Stomach (tissue), 4 donors: ENCODE measurements at regions not wholly inside any gene's neighbourhood (a gene's known extent, or its start where the extent isn't known, plus 50 kb on each side); places are given as distances from the start of the nearest gene placed in this dataset.
"Not testable (repeated sequence)": the region's sequence is repeated elsewhere in the genome, so short reads cannot be mapped to it uniquely, and the experiment has no call there.

Experiments used
- EP300 ChIP-seq: sonication (generic); formaldehyde crosslinking; IDR thresholded peaks from one replicate; pipeline ENCODE4 v1.6.1; 2017; ENCODE audit warnings: antibody characterized with exemption
- POLR2AphosphoS5 ChIP-seq, 3 donors: sonication (generic); formaldehyde crosslinking; IDR thresholded peaks; one replicate each; pipeline ENCODE4 v1.6.1; 2016; ENCODE audit warnings: antibody characterized with exemption in 3 of 3
- TF ChIP-seq, protein P1 (sequence below), 7 experiments: fragments of 450-650 bp in 4 of 7; fragments of 200-600 bp in 3 of 7; sonication (generic) in 3 of 7; IDR thresholded peaks; one replicate each; pipeline ENCODE4 v1.5.1; 2016 to 2019; ENCODE audit warnings: antibody characterized with exemption in 7 of 7, control low read depth in 2 of 7, mild to moderate bottlenecking in 1 of 7

DNA sequence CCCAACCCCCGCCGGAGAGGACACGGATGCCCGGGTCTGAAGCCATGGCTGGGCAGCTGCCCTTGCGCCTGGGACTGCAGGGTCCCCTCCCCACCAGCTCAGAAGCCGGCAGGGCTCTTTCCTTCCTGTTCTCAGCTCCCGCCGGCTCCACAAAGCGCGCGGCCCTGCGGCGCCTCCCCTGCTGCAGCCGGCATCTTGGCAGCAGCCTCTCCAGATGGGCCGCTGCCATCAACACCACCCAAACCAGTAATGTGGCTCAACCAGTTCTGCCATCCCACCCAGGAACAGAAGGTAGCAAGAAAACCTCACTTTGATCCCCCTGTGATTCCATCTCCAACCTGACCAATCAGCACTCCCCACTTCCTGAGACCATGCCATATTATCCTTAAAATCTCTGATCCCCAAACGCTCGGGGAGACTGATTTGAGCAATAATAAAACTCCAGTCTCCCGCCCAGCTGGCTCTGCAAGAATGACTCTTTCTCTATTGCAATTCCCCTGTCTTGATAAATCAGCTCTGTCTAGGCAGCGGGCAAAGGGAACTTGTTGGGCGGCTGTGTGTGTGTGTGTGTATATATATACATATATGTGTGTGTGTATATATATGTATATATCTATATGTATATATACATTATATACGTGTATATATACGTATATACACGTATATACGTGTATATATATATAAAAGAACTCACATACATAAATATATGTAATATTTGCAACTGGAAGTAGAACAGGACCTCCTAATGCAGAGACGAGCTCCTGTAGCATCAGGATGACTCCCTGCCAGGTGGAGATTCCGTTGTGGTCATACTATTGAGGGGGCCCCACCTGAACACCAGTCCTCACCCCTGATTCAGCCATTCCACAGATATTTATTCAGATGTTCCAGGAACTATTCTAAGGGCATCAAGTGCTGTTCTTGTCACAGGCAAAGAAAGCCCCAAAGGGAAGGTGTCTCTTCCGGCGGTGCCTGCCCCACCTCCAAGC, 1674.9 kb downstream of the SPATA31A7 start:
- TF ChIP-seq, protein P1, sequence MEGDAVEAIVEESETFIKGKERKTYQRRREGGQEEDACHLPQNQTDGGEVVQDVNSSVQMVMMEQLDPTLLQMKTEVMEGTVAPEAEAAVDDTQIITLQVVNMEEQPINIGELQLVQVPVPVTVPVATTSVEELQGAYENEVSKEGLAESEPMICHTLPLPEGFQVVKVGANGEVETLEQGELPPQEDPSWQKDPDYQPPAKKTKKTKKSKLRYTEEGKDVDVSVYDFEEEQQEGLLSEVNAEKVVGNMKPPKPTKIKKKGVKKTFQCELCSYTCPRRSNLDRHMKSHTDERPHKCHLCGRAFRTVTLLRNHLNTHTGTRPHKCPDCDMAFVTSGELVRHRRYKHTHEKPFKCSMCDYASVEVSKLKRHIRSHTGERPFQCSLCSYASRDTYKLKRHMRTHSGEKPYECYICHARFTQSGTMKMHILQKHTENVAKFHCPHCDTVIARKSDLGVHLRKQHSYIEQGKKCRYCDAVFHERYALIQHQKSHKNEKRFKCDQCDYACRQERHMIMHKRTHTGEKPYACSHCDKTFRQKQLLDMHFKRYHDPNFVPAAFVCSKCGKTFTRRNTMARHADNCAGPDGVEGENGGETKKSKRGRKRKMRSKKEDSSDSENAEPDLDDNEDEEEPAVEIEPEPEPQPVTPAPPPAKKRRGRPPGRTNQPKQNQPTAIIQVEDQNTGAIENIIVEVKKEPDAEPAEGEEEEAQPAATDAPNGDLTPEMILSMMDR (IDR thresholded peaks at IDR 0.05) = not testable (repeated sequence)
- TF ChIP-seq POLR2AphosphoS5 (IDR thresholded peaks at IDR 0.05); EP300: not testable (repeated sequence)
